Activated CD8-positive, alpha-beta T cell treated with anti-CD3 and anti-CD28 coated beads, Interleukin-2, amount 10 ng/mL, durations not matched to agents 7 days and 5 days (primary cell): ENCODE measurements at regions not wholly inside any gene's neighbourhood (a gene's known extent, or its start where the extent isn't known, plus 50 kb on each side); places are given as distances from the start of the nearest gene placed in this dataset.
"Not testable (repeated sequence)": the region's sequence is repeated elsewhere in the genome, so short reads cannot be mapped to it uniquely, and the experiment has no call there.

Experiments used
- ATAC-seq: fragments of 150-1000 bp; cut with Tn5 transposase; one replicate; pipeline ENCODE4 v1.10.0; 2021; ENCODE audit warnings: moderate library complexity
- CTCF ChIA-PET: fragments of 350-600 bp; sonication (Branson Sonifier 250); formaldehyde crosslinking; loops from one replicate; lab custom pipeline; 2021; ENCODE audit warnings: antibody characterized with exemption; lab: Charles Lee
- POLR2A ChIA-PET: fragments of 350-600 bp; sonication (Branson Sonifier 250); formaldehyde crosslinking; loops from one replicate; lab custom pipeline; 2021; ENCODE audit warnings: antibody characterized with exemption; lab: Charles Lee
- DNase-seq: peaks from one replicate; pipeline ENCODE4 v3.0.0-alpha.2; 2020
- H3K27ac Mint-ChIP-seq: one replicate; pipeline ENCODE4 v1.8.0; 2021; ENCODE audit warnings: mild to moderate bottlenecking, mixed read lengths
- H3K27me3 Mint-ChIP-seq: one replicate; pipeline ENCODE4 v1.8.0; 2021; ENCODE audit warnings: low read depth, mixed read lengths
- H3K36me3 Mint-ChIP-seq: one replicate; pipeline ENCODE4 v1.8.0; 2021; ENCODE audit warnings: low read depth, mixed read lengths
- H3K4me1 Mint-ChIP-seq: one replicate; pipeline ENCODE4 v1.8.0; 2021; ENCODE audit warnings: low read depth, mixed read lengths
- H3K4me3 Mint-ChIP-seq: one replicate; pipeline ENCODE4 v1.8.0; 2021; ENCODE audit warnings: mild to moderate bottlenecking, mixed read lengths
- H3K9me3 Mint-ChIP-seq: one replicate; pipeline ENCODE4 v1.8.0; 2022; ENCODE audit warnings: mixed read lengths; ENCODE audit not compliant: insufficient read depth

- no peak overlapping the region for H3K4me3 Mint-ChIP-seq
- no peaks in the 10 kb centered on the region for H3K36me3 Mint-ChIP-seq
- ChIA-PET POLR2A (no interaction called here), CTCF (no interaction called here)
- no peak overlapping the region for H3K27ac Mint-ChIP-seq
- DNase-seq (no peak), ATAC-seq (no peak)
- H3K9me3 Mint-ChIP-seq: no peaks in the 10 kb centered on the region
- H3K4me1 Mint-ChIP-seq: peaks cover 6% of the 10 kb centered on the region
- H3K27me3 Mint-ChIP-seq: no peaks in the 10 kb centered on the region
Observed at GRCh38 chr1:29557701-29558600, 321.6 kb downstream of the PTPRU start.

GRCh38 chr1:29557066-29557465, 320.7 kb downstream of the PTPRU start:
- no peaks in the 10 kb centered on the region for H3K9me3 Mint-ChIP-seq
- peaks cover 6% of the 10 kb centered on the region for H3K4me1 Mint-ChIP-seq
- no peak overlapping the region for H3K4me3 Mint-ChIP-seq
- ATAC-seq: no peak
- POLR2A ChIA-PET: no interaction called here
- no peak overlapping the region for H3K27ac Mint-ChIP-seq
- CTCF ChIA-PET: no interaction called here
- H3K36me3 Mint-ChIP-seq: no peaks in the 10 kb centered on the region
- DNase-seq: no peak
- H3K27me3 Mint-ChIP-seq: no peaks in the 10 kb centered on the region

GRCh38 chr1:29556657-29557056, 320.3 kb downstream of the PTPRU start:
- POLR2A ChIA-PET: no interaction called here
- ATAC-seq: no peak
- Mint-ChIP-seq H3K4me1 (peaks cover 6% of the 10 kb centered on the region), H3K27me3 (no peaks in the 10 kb centered on the region), H3K36me3 (no peaks in the 10 kb centered on the region), H3K27ac (no peak overlapping the region), H3K9me3 (no peaks in the 10 kb centered on the region), H3K4me3 (no peak overlapping the region)
- DNase-seq: no peak
- CTCF ChIA-PET: no interaction called here

- ChIA-PET POLR2A (no interaction called here), CTCF (no interaction called here)
- Mint-ChIP-seq H3K27ac (peak overlapping the region; percentile 9), H3K9me3 (no peaks in the 10 kb centered on the region), H3K36me3 (no peaks in the 10 kb centered on the region), H3K27me3 (no peaks in the 10 kb centered on the region), H3K4me3 (no peak overlapping the region), H3K4me1 (peaks cover 6% of the 10 kb centered on the region)
- DNase-seq (no peak), ATAC-seq (no peak)
Observed at GRCh38 chr1:29555043-29555620, 318.8 kb downstream of the PTPRU start.

GRCh38 chr1:29554208-29554778, 318.0 kb downstream of the PTPRU start:
- no peaks in the 10 kb centered on the region for H3K9me3 Mint-ChIP-seq
- H3K4me3 Mint-ChIP-seq: no peak overlapping the region
- H3K4me1 Mint-ChIP-seq: peaks cover 6% of the 10 kb centered on the region
- ChIA-PET POLR2A (no interaction called here), CTCF (no interaction called here)
- DNase-seq (no peak), ATAC-seq (no peak)
- H3K27ac Mint-ChIP-seq: no peak overlapping the region
- H3K27me3 Mint-ChIP-seq: no peaks in the 10 kb centered on the region
- H3K36me3 Mint-ChIP-seq: no peaks in the 10 kb centered on the region

- Mint-ChIP-seq H3K27ac (no peak overlapping the region), H3K4me3 (no peak overlapping the region), H3K36me3 (no peaks in the 10 kb centered on the region), H3K9me3 (no peaks in the 10 kb centered on the region), H3K4me1 (peaks cover 6% of the 10 kb centered on the region), H3K27me3 (no peaks in the 10 kb centered on the region)
- no peak for DNase-seq
- ChIA-PET CTCF (no interaction called here), POLR2A (no interaction called here)
- ATAC-seq: no peak
Observed at GRCh38 chr1:29551123-29551936, 315.0 kb downstream of the PTPRU start.

GRCh38 chr1:29550119-29550841, 314.0 kb downstream of the PTPRU start:
- no peak overlapping the region for H3K27ac Mint-ChIP-seq
- DNase-seq (no peak), ATAC-seq (no peak)
- H3K36me3 Mint-ChIP-seq: no peaks in the 10 kb centered on the region
- H3K27me3 Mint-ChIP-seq: no peaks in the 10 kb centered on the region
- H3K9me3 Mint-ChIP-seq: no peaks in the 10 kb centered on the region
- ChIA-PET POLR2A (no interaction called here), CTCF (no interaction called here)
- peaks cover 2% of the 10 kb centered on the region for H3K4me1 Mint-ChIP-seq
- no peak overlapping the region for H3K4me3 Mint-ChIP-seq

- H3K27me3 Mint-ChIP-seq, H3K27ac Mint-ChIP-seq, CTCF ChIA-PET, H3K9me3 Mint-ChIP-seq, POLR2A ChIA-PET, H3K4me3 Mint-ChIP-seq, ATAC-seq, H3K36me3 Mint-ChIP-seq, H3K4me1 Mint-ChIP-seq, DNase-seq: not testable (repeated sequence)
Observed at GRCh38 chr1:29549728-29550118, 313.4 kb downstream of the PTPRU start.

GRCh38 chr1:29549001-29549400, 312.7 kb downstream of the PTPRU start:
- ChIA-PET POLR2A (no interaction called here), CTCF (no interaction called here)
- ATAC-seq: no peak
- Mint-ChIP-seq H3K27me3 (no peaks in the 10 kb centered on the region), H3K4me1 (no peaks in the 10 kb centered on the region), H3K9me3 (no peaks in the 10 kb centered on the region), H3K27ac (no peak overlapping the region), H3K4me3 (no peak overlapping the region), H3K36me3 (no peaks in the 10 kb centered on the region)
- no peak for DNase-seq

GRCh38 chr1:29548091-29548490, 311.8 kb downstream of the PTPRU start:
- ChIA-PET POLR2A (no interaction called here), CTCF (no interaction called here)
- H3K4me3 Mint-ChIP-seq: no peak overlapping the region
- H3K27me3 Mint-ChIP-seq: no peaks in the 10 kb centered on the region
- no peaks in the 10 kb centered on the region for H3K9me3 Mint-ChIP-seq
- H3K36me3 Mint-ChIP-seq: no peaks in the 10 kb centered on the region
- no peak overlapping the region for H3K27ac Mint-ChIP-seq
- no peak for DNase-seq
- ATAC-seq: no peak
- H3K4me1 Mint-ChIP-seq: no peaks in the 10 kb centered on the region

- H3K9me3 Mint-ChIP-seq: no peaks in the 10 kb centered on the region
- H3K27me3 Mint-ChIP-seq: no peaks in the 10 kb centered on the region
- ChIA-PET POLR2A (no interaction called here), CTCF (no interaction called here)
- DNase-seq (no peak), ATAC-seq (no peak)
- H3K36me3 Mint-ChIP-seq: no peaks in the 10 kb centered on the region
- no peak overlapping the region for H3K4me3 Mint-ChIP-seq
- H3K27ac Mint-ChIP-seq: no peak overlapping the region
- no peaks in the 10 kb centered on the region for H3K4me1 Mint-ChIP-seq
Observed at GRCh38 chr1:29547300-29547699, 311.0 kb downstream of the PTPRU start.
